ENCODE measurements at regions not wholly inside any gene's neighbourhood (a gene's known extent, or its start where the extent isn't known, plus 50 kb on each side); places are given as distances from the start of the nearest gene placed in this dataset.

DNA sequence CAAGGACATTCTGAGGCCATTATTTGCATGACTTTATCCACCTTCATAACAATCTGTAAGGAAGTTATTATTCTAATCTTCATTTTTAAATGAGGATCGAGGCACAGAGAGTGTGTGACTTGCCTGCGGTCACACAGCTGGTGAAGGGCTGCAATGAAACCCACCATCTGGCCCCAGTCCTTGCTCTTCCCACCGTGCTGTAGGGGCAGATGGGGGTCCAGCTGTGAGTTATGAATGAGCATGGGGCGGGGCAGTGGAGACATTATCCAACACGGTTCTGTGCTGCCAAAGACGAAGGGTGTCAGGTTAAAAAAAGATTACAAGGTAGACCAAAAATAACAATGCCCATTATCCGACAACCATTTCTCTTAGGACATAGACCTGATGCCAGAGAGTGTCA, 417.5 kb upstream of the MGMT start:
- TF ChIP-seq, protein P1, sequence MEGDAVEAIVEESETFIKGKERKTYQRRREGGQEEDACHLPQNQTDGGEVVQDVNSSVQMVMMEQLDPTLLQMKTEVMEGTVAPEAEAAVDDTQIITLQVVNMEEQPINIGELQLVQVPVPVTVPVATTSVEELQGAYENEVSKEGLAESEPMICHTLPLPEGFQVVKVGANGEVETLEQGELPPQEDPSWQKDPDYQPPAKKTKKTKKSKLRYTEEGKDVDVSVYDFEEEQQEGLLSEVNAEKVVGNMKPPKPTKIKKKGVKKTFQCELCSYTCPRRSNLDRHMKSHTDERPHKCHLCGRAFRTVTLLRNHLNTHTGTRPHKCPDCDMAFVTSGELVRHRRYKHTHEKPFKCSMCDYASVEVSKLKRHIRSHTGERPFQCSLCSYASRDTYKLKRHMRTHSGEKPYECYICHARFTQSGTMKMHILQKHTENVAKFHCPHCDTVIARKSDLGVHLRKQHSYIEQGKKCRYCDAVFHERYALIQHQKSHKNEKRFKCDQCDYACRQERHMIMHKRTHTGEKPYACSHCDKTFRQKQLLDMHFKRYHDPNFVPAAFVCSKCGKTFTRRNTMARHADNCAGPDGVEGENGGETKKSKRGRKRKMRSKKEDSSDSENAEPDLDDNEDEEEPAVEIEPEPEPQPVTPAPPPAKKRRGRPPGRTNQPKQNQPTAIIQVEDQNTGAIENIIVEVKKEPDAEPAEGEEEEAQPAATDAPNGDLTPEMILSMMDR (IDR thresholded peaks at IDR 0.05), result no peak
- TF ChIP-seq EZH2phosphoT487 (IDR thresholded peaks at IDR 0.05) (no peak), EZH2 (IDR thresholded peaks at IDR 0.05) (no peak)
